ENCODE measurements at regions not wholly inside any gene's neighbourhood (a gene's known extent, or its start where the extent isn't known, plus 50 kb on each side); places are given as distances from the start of the nearest gene placed in this dataset.

- TF ChIP-seq POLR2AphosphoS5 (IDR thresholded peaks at IDR 0.05; ENCODE audit: low read depth, low read length): no peak
- TF ChIP-seq TAF1 (IDR thresholded peaks at IDR 0.05; ENCODE audit: borderline replicate concordance, low read depth, low read length): no peak
Observed at GRCh38 chr13:90105276-90105675, 1242.2 kb upstream of the MIR17HG start.

All from GM12892 (cell line).